B cell (primary cell): ENCODE measurements at regions not wholly inside any gene's neighbourhood (a gene's known extent, or its start where the extent isn't known, plus 50 kb on each side); places are given as distances from the start of the nearest gene placed in this dataset.

Experiments
- ATAC-seq: fragments of 200-7000 bp; cut with Tn5 transposase; one replicate; pipeline ENCODE4 v1.10.0; 2021; ENCODE audit warnings: low read depth, mild to moderate bottlenecking, moderate number of reproducible peaks, moderate library complexity
- CTCF ChIA-PET: fragments of 350-600 bp; sonication (Branson Sonifier 250); formaldehyde crosslinking; loops from one replicate; lab custom pipeline; 2021; ENCODE audit warnings: antibody characterized with exemption, inconsistent platforms; lab: Charles Lee
- POLR2A ChIA-PET: fragments of 350-600 bp; sonication (Branson Sonifier 250); formaldehyde crosslinking; loops from one replicate; lab custom pipeline; 2021; ENCODE audit warnings: antibody characterized with exemption; lab: Charles Lee
- DNase-seq: peaks from one replicate; pipeline ENCODE4 v3.0.0; 2013
- H2AFZ ChIP-seq: 2 replicates; pipeline ENCODE4 v1.6.1; 2012; ENCODE audit warnings: mild to moderate bottlenecking, low read depth, low read length; ENCODE audit not compliant: insufficient read depth, poor library complexity, severe bottlenecking
- H3K27ac ChIP-seq, 2 donors: 1 replicate in 1 of 2; 2 replicates in 1 of 2; pipeline ENCODE4 v1.5.1; 2012 to 2013; ENCODE audit warnings: low read length in 2 of 2, mild to moderate bottlenecking in 2 of 2, moderate library complexity in 1 of 2
- H3K27me3 ChIP-seq, 4 experiments: fragments of 200-600 bp in 1 of 4; sonication (generic) in 1 of 4; replicated peaks in 1 of 4; 1 replicate in 2 of 4; 2 replicates in 2 of 4; pipeline versions ENCODE4 v1.6.1 to v1.7.0; 2013 to 2016; ENCODE audit warnings: low read length in 3 of 4, mild to moderate bottlenecking in 2 of 4, mixed read lengths in 1 of 4, moderate library complexity in 1 of 4; ENCODE audit not compliant: insufficient read depth in 4 of 4, control insufficient read depth in 3 of 4; ENCODE audit errors: control extremely low read depth in 1 of 4
- H3K36me3 ChIP-seq, 2 experiments: replicated peaks in 1 of 2; 1 replicate in 1 of 2; 2 replicates in 1 of 2; pipeline versions ENCODE4 v1.6.1 to v1.7.1; 2013; ENCODE audit warnings: low read length in 1 of 2; ENCODE audit not compliant: insufficient read depth in 2 of 2, control insufficient read depth in 1 of 2; ENCODE audit errors: control extremely low read depth in 1 of 2, extremely low read depth in 1 of 2
- H3K4me1 ChIP-seq, 2 donors: fragments of 200-600 bp in 1 of 2; sonication (generic) in 1 of 2; 1 replicate in 1 of 2; 2 replicates in 1 of 2; pipeline versions ENCODE4 v1.5.1 to v1.6.1; 2013 to 2017; ENCODE audit warnings: low read length in 2 of 2; ENCODE audit not compliant: control insufficient read depth in 2 of 2, insufficient read depth in 2 of 2
- H3K4me2 ChIP-seq: replicated peaks from 2 replicates; pipeline ENCODE3; 2012; ENCODE audit warnings: mild to moderate bottlenecking, low read depth, low read length; ENCODE audit not compliant: poor library complexity, severe bottlenecking
- H3K4me3 ChIP-seq, 5 experiments: fragments of 200-600 bp in 1 of 5; sonication (generic) in 1 of 5; 1 replicate in 3 of 5; 2 replicates in 2 of 5; pipeline versions ENCODE4 v1.5.1 to v1.7.0; 2011 to 2016; ENCODE audit warnings: low read length in 4 of 5, mild to moderate bottlenecking in 4 of 5, low read depth in 2 of 5, control low read depth in 1 of 5, moderate library complexity in 1 of 5; ENCODE audit not compliant: insufficient read depth in 1 of 5; ENCODE audit errors: control extremely low read depth in 1 of 5, extremely low read depth in 1 of 5
- H3K79me2 ChIP-seq: fragments of 200-600 bp; sonication (generic); one replicate; pipeline ENCODE4 v1.6.0; 2016; ENCODE audit warnings: low read length; ENCODE audit not compliant: control insufficient read depth, insufficient read depth
- H3K9ac ChIP-seq: fragments of 200-600 bp; sonication (generic); 2 replicates; pipeline ENCODE4 v1.6.1; 2017; ENCODE audit warnings: mild to moderate bottlenecking, low read length, moderate library complexity
- H3K9me3 ChIP-seq, 3 donors: one replicate each; pipeline versions ENCODE4 v1.6.1 to v1.7.1; 2013; ENCODE audit warnings: low read length in 2 of 3; ENCODE audit not compliant: control insufficient read depth in 2 of 3, insufficient read depth in 1 of 3; ENCODE audit errors: control extremely low read depth in 1 of 3
- H4K20me1 ChIP-seq: 2 replicates; pipeline ENCODE4 v1.6.0; 2012; ENCODE audit warnings: mild to moderate bottlenecking, low read length; ENCODE audit not compliant: insufficient read depth, control insufficient read depth, poor library complexity, severe bottlenecking
- H3K27ac Mint-ChIP-seq: one replicate; pipeline ENCODE4 v1.8.0; 2021; ENCODE audit warnings: mixed read lengths
- H3K27me3 Mint-ChIP-seq: one replicate; pipeline ENCODE4 v1.8.0; 2021; ENCODE audit warnings: mixed read lengths
- H3K4me1 Mint-ChIP-seq: one replicate; pipeline ENCODE4 v1.8.0; 2021; ENCODE audit warnings: mixed read lengths
- H3K4me3 Mint-ChIP-seq: one replicate; pipeline ENCODE4 v1.8.0; 2021; ENCODE audit warnings: mixed read lengths
- H3K9me3 Mint-ChIP-seq: one replicate; pipeline ENCODE4 v1.8.0; 2022; ENCODE audit warnings: mixed read lengths; ENCODE audit not compliant: insufficient read depth
- EZH2 ChIP-seq: IDR thresholded peaks from 2 replicates; pipeline ENCODE4 v1.6.1; 2012; ENCODE audit warnings: borderline replicate concordance, low read depth, mild to moderate bottlenecking, moderate library complexity, low read length; ENCODE audit not compliant: insufficient read depth, poor library complexity, severe bottlenecking
- WGBS: methylation state at CpG from one replicate; pipeline ENCODE4 v1.1.5; 2013; ENCODE audit warnings: missing lambda C conversion rate; ENCODE audit not compliant: insufficient coverage; 5-methylcytosine and 5-hydroxymethylcytosine counted together
- intact Hi-C: fragments of 100-400 bp; cut with micrococcal nuclease; formaldehyde crosslinking; loops from one replicate; pipeline ENCODE4 v1.10.0; 2022
- TF ChIP-seq, protein P1 (sequence below): fragments of 200-600 bp; IDR thresholded peaks from one replicate; pipeline ENCODE4 v1.8.0; 2022; ENCODE audit warnings: antibody characterized with exemption, mild to moderate bottlenecking

DNA sequence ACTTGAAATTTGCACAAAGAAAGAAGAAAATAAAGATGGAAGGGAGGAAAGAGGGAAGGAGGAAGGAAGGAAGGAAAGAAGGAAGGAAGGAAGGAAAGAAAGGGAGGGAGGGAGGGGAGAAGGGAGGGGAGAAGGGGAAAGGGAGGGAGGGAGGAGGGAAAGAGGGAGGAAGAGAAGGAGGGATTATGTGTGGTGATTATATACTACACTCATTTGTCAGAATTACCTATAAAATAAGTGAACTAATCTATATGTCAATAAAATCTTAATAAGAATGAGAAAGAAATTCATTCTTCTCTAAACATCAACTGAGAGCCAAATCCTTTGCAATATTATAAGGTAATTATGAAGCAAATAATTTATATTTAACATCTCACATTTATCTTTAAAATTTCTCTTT, 77.9 kb upstream of the TFAP2D start:
- Histone ChIP-seq H3K4me3 (no peak overlapping the region), H3K79me2 (no peaks in the 10 kb centered on the region), H3K27ac (no peak overlapping the region), H3K9me3 (no peaks in the 10 kb centered on the region), H3K27me3 (no peaks in the 10 kb centered on the region), H3K4me1 (no peaks in the 10 kb centered on the region), H3K36me3 (no peaks in the 10 kb centered on the region), H3K4me2 (no peak overlapping the region), H4K20me1 (no peaks in the 10 kb centered on the region), H2AFZ (no peak overlapping the region), H3K9ac (no peak overlapping the region)
- ChIA-PET POLR2A (no interaction called here), CTCF (no interaction called here)
- no peak for ATAC-seq
- H3K4me1 Mint-ChIP-seq: no peaks in the 10 kb centered on the region
- no peak overlapping the region for H3K27ac Mint-ChIP-seq
- DNase-seq: no peak
- H3K9me3 Mint-ChIP-seq: peaks cover 3% of the 10 kb centered on the region
- no peak for TF ChIP-seq EZH2
- TF ChIP-seq, protein P1, sequence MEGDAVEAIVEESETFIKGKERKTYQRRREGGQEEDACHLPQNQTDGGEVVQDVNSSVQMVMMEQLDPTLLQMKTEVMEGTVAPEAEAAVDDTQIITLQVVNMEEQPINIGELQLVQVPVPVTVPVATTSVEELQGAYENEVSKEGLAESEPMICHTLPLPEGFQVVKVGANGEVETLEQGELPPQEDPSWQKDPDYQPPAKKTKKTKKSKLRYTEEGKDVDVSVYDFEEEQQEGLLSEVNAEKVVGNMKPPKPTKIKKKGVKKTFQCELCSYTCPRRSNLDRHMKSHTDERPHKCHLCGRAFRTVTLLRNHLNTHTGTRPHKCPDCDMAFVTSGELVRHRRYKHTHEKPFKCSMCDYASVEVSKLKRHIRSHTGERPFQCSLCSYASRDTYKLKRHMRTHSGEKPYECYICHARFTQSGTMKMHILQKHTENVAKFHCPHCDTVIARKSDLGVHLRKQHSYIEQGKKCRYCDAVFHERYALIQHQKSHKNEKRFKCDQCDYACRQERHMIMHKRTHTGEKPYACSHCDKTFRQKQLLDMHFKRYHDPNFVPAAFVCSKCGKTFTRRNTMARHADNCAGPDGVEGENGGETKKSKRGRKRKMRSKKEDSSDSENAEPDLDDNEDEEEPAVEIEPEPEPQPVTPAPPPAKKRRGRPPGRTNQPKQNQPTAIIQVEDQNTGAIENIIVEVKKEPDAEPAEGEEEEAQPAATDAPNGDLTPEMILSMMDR: no peak
- intact Hi-C loops: no loop called here
- H3K27me3 Mint-ChIP-seq: no peaks in the 10 kb centered on the region
- H3K4me3 Mint-ChIP-seq: no peak overlapping the region

DNA sequence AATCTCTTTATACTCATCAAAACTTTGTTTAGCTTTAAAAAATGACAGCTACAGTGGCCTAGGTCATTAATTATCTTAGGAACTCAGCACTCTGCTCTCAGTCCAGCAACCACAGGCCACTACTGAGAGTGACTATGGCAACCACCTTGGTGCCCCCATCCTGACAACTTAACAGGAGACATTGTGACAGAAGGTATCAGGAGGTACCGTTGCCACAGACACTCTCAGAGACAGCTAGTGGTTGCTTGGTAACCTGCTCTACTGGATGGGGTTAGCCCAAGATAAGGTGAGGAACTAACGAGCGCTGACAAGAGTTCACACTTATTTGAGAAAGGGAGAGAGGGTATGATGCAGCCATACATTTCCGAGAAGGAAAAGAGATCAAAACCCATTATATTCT, 76.1 kb upstream of the TFAP2D start:
- H3K27me3 ChIP-seq: no peaks in the 10 kb centered on the region
- no peak for DNase-seq
- POLR2A ChIA-PET: no interaction called here
- no peaks in the 10 kb centered on the region for H3K27me3 Mint-ChIP-seq
- no peak overlapping the region for H3K4me3 Mint-ChIP-seq
- no peaks in the 10 kb centered on the region for H4K20me1 ChIP-seq
- CTCF ChIA-PET: no interaction called here
- ATAC-seq: no peak
- peaks cover 3% of the 10 kb centered on the region for H3K9me3 Mint-ChIP-seq
- no peaks in the 10 kb centered on the region for H3K79me2 ChIP-seq
- no peaks in the 10 kb centered on the region for H3K4me1 Mint-ChIP-seq
- no peak overlapping the region for H3K27ac ChIP-seq
- H3K9ac ChIP-seq: no peak overlapping the region
- no peaks in the 10 kb centered on the region for H3K4me1 ChIP-seq
- TF ChIP-seq, protein P1: no peak
- TF ChIP-seq EZH2: no peak
- intact Hi-C loops: no loop called here
- H3K9me3 ChIP-seq: no peaks in the 10 kb centered on the region
- H2AFZ ChIP-seq: no peak overlapping the region
- no peak overlapping the region for H3K4me2 ChIP-seq
- no peak overlapping the region for H3K4me3 ChIP-seq
- no peaks in the 10 kb centered on the region for H3K36me3 ChIP-seq
- no peak overlapping the region for H3K27ac Mint-ChIP-seq
- 0% methylated on average over 1 of the region's 4 CpGs for WGBS
